Peyer's patch (tissue), 4 donors: ENCODE measurements at regions not wholly inside any gene's neighbourhood (a gene's known extent, or its start where the extent isn't known, plus 50 kb on each side); places are given as distances from the start of the nearest gene placed in this dataset.

ENCODE experiments used
- CTCF ChIP-seq, 6 experiments: fragments of 450-650 bp in 4 of 6; fragments of 200-600 bp in 2 of 6; sonication (generic) in 1 of 6; IDR thresholded peaks; one replicate each; pipeline ENCODE4 v1.5.1; 2017 to 2019; ENCODE audit warnings: antibody characterized with exemption in 6 of 6, mild to moderate bottlenecking in 3 of 6, moderate library complexity in 1 of 6
- POLR2A ChIP-seq, 2 donors: fragments of 450-650 bp; IDR thresholded peaks; one replicate each; pipeline ENCODE4 v1.5.1; 2017; ENCODE audit warnings: antibody characterized with exemption in 2 of 2, mild to moderate bottlenecking in 2 of 2, moderate library complexity in 2 of 2

GRCh38 chr5:42970636-42971559 is 69.2 kb downstream of the ANXA2R start:
- no peak for TF ChIP-seq POLR2A (IDR thresholded peaks at IDR 0.05)
- no peak for TF ChIP-seq CTCF (IDR thresholded peaks at IDR 0.05)
